T47D (cell line): ENCODE measurements at regions not wholly inside any gene's neighbourhood (a gene's known extent, or its start where the extent isn't known, plus 50 kb on each side); places are given as distances from the start of the nearest gene placed in this dataset.

Experiments used
- DNase-seq, 2 experiments: peaks; one replicate each; pipeline versions ENCODE4 v3.0.0 to v3.0.0-alpha.2; 2011 to 2012; ENCODE audit warnings: low read depth in 1 of 2, low spot score in 1 of 2
- JUND ChIP-seq: IDR thresholded peaks from 2 replicates; pipeline ENCODE4 v1.6.1; 2012; ENCODE audit warnings: low read depth
- in situ Hi-C: cut with HindIII; loops from 2 replicates; pipeline ENCODE4 v1.10.0; 2016; ENCODE audit warnings: low sequenced_read_pairs, low pct_unique_long_range_greater_than_20kb

DNA sequence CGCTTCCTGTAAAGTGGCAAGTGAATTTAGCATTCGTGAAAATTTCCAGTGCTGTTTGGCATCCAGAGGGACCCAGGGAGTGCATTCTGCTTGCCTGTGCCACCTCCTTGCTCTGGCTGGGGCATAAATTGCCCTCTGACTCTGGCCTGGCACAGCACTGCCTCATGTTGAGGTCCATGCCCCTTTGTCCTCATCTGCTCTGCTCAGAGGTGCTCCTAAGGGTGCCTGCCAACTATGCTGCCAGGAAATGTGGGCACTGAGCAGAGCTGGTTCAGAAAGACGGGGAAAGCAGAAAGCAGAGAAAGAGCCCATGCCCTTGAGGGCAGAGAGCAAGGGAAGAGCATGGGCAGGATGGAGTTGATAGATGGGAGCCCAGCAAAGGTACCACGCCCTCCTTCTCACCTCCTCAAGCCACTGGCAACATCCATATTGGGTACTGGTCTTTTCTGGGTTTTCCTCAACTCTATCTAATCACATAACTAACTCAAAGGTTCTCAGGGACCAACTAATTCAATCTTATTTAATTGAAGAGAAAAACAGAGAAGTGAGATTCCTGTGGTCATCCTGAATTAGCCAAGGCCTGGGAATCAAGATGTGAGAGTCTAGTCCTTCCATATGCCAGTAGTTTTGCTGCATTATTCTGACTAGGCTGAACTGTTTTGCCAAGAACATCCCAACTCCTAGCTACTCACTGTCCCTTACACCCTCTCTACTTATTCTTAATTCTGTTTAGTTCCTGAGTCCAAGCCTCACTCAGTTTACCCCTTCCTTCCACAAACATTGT, 441.5 kb upstream of the TNP1 start:
- DNase-seq = no peak
- no peak for TF ChIP-seq JUND
- in situ Hi-C loops = no loop called here

DNA sequence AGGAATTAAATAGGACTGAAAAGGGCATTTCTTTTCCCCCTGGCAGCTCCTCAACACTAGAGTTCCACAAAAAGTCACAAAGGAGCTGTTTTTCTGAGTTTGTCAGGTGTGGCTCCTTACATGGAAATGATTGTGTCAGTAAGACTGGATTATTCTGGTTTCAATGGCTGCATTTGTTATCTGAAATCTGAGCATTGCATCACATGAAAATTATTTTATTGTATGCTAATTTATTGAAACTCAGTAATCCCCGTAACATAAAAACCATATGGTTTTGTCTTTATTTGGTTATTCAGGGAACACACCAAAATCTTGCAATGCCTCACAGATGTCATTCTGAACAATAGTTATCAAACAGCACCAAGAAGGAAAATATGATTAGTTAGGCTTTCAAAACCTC, 439.7 kb upstream of the TNP1 start:
- in situ Hi-C loops = no loop called here
- no peak for TF ChIP-seq JUND
- DNase-seq = no peak

DNA sequence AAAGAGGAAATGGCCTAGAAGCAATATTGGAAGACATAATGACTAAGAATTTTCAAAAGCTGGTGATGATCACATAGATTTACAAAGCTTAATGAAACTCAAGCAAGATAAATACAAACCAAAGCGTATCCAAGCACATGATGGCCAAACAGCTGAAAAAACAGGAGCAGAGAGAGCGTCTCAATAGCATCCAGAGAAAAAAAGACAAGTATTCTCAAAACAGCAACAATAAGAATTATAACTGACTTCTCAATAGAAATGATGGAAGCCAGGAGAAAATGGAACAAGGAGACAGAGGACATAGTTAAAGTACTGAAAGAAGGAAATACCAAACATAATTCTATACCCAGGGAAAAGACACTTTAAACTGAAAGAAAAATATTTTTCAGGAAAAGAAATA, 437.2 kb upstream of the TNP1 start:
- in situ Hi-C loops = no loop called here
- TF ChIP-seq JUND = no peak
- no peak for DNase-seq

DNA sequence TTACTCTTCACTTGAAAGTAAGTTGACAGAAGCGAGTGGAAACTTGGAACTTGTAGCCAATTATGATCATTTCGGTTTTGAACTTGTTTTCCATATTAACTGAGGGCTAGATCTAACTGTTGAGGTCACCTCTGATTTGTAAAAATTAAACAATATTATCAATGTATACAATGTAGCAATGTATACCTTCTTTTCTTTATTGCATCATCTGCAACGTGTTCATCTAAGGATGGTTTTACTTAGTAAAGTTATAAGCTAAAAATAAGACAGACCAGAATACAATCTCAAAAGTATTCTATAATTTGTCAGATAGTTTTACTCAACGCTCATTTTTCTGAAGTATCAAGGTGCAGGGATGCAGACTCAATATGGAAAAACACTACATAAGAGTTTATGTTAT, 435.0 kb upstream of the TNP1 start:
- no peak for DNase-seq
- no peak for TF ChIP-seq JUND
- in situ Hi-C loops = no loop called here

DNA sequence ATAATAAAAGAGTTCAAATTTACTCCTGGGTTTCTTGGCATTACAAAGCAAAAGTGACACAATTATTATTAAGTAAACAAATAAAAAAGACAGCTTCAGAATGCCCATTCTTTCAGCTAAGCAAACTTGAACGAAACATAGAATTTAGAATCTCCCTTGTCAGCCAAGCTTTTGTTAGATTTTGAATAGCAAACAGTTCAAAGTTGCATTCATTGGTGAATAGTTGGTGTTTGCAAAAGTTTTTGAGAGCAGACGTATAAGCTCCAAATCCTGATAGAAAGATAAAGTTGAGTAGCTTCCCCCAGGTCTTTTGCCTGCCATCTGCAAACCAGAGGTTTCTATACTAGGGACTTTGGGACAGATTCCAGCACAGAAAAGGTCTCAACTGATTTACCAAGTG, 434.3 kb upstream of the TNP1 start:
- DNase-seq = peak in 1 of 2 experiments; percentile 80
- in situ Hi-C loops = no loop called here
- TF ChIP-seq JUND = no peak; the same call in 1 of the 2 replicates

DNA sequence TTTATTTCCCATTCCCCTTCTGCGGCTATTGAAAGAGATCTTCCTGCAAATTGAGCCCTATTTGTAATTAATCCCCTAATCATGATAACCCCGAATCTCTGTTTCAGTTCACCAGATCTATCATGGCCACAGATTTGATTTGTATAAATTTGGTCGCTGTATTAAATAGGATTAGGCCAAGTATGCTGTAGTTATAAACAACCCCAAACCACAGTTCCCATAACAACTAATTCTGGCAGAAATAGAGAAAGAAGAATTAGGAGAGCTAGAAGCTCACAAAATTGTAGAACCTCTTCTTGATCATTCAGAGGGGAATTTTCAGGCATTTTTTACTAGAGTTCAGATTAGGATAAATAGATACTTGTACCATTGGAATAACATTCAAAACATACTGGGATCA, 433.7 kb upstream of the TNP1 start:
- in situ Hi-C loops = no loop called here
- DNase-seq = no peak
- no peak for TF ChIP-seq JUND

DNA sequence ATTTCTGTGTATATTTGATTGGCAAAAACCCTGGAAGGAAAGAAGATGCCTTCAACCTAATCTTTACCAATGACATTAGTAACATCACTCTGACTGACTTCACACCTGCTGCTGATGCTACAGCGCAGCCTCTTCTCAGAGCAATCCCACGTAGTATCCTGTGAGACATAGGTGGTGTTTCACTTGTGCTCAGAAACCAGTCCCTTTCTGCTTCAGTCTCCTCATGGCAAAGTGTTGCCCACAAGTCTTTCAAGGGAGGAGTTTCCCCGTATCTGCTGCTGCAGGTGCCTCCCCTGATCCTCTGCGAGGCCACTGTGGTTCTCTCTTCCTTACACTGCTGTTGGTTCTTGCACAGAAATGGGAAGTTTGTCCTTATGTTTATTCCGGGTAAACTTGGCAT, 433.2 kb upstream of the TNP1 start:
- DNase-seq = no peak
- in situ Hi-C loops = no loop called here
- TF ChIP-seq JUND = no peak

DNA sequence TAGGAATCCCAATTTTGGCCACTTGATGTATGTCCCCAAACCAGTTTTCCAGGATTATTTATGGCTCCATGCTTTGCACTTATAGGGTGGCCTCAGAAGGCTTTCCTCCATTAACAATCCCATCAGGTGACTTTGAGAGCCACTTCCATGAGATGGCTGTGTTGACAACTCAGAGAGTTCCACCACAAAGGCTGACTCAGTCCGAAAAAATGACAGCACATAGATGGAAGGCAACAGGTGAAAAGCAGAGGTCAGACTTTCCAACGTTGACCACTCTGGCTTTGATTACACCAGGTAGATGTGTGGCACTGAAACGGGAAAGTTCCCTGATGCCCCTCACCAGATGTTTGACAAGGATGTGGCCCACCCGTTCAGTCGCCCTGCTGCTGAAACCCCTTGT, 431.4 kb upstream of the TNP1 start:
- no peak for TF ChIP-seq JUND
- DNase-seq = peak in 1 of 2 experiments; percentile 45
- in situ Hi-C loops = no loop called here

DNA sequence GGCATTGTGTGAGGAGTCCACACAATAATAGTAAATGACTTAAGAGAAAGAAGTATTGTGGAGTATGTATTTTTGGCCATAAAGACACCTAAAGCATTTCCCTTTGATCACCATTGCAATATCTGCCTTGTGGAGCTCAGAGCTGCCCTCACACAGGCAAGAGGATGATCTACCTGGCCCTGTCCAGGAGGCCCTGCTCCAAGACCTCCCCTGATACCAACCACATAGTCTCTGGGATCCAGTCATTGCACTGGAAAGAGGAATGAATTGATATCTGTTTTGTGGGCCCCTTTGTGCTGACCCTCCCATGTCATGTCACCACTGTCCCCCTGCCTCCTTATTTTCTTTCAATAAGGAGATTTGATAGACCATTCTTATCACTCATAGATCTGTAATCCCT, 430.6 kb upstream of the TNP1 start:
- no peak for TF ChIP-seq JUND
- no peak for DNase-seq
- in situ Hi-C loops = no loop called here

DNA sequence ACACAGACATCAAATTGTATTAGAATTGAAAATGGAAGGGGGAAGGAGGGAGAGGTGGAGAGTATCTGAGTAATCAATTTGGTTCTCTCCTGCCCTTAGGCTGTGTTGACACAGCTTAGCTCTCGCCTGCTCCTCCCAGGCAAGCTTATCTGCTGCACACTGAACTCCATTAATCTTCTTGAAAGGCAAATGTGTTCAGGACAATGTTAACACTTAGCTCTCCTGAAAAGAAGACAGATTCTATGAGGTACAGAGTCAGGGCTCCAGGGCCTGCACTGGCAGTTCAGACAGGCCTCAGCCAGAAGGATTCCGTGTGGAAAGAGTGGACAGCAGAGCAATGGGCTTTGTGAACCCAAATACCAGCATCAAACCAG, 430.0 kb upstream of the TNP1 start:
- no peak for TF ChIP-seq JUND
- DNase-seq = peak in 1 of 2 experiments; percentile 36
- in situ Hi-C loops = no loop called here

DNA sequence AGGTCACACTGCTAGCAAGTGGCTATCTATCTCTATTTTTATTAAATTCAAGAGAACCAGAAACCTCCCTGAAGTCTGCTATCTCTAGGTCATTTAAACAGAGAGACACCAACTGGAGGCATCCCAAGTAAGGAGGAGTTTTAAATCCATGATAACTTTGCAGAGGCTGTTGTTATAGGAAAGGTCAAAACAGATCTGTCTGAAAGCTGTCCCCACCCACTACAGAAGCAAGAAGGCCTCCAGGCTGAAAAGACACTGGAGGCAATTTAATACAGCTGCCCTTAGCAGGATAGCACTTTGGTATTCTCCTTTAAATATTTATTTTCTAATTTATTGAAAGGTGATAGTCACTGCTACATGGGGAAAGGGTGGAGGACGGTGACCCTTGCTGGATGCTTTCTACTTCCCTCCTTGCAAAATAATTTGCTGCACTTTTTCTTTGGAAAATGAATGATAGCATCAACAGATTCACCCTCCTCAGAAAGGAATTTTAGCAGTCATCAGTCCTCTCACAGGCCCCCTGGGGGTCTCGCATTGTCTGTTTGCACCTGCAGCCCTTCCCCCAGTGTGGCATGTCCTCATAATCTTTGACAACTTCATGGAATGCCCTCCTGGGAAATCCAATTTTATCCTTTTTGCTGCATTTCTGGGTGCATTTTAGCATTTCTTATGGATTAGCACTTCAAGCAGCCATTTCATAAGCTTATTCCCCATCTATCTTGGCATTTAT, 429.5 kb upstream of the TNP1 start:
- no peak for TF ChIP-seq JUND
- no peak for DNase-seq
- in situ Hi-C loops = no loop called here

DNA sequence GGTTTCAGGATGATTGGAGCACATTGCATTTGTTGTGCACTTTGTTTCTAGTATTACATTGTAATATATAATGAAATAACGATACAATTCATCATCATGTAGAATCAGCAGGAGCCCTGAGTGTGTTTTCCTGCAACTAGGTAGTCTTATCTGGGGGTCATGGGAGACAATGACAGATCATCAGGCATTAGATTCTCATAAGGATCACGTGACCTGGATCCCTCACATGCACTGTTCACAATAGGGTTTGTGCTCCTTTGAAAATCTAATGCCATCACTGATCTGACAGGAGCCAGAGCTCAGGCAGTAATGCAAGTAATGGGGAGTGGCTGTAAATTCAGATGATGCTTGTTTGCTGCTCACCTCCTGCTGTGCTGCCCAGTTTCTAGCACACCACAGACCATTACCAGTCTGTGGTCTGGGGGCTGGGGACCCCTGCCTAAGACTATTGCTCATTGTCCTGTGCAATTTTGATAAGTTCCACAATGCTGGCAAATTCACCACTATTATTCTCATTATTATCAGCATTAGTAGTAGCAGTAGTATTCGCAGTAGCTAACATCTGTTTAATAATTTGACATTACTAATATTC, 428.7 kb upstream of the TNP1 start:
- in situ Hi-C loops = no loop called here
- DNase-seq = no peak
- no peak for TF ChIP-seq JUND

DNA sequence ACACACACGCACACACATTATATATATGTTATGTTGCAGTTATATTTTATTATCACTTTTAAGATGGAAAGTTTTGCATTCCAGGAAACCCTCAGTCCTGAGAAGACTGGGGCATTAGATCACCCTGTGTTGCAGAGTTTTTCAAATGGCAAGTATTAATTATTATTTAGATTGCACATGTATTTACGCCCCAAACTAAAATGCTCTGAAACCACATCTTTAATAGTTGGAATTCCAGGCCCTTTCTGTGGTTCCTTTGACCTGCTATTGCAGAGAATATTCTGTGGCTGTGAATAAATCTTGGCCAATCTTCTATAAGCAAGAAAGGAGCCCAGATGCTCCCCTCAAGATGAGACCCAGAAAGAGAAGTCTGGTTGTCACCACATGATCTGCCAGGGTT, 427.0 kb upstream of the TNP1 start:
- no peak for TF ChIP-seq JUND
- no peak for DNase-seq
- in situ Hi-C loops = no loop called here
